Gastrocnemius medialis (tissue), 4 donors: ENCODE measurements at regions not wholly inside any gene's neighbourhood (a gene's known extent, or its start where the extent isn't known, plus 50 kb on each side); places are given as distances from the start of the nearest gene placed in this dataset.

Source experiments
- CTCF ChIP-seq, 5 experiments: fragments of 450-650 bp in 3 of 5; fragments of 200-600 bp in 2 of 5; sonication (generic) in 2 of 5; IDR thresholded peaks in 4 of 5; conservative IDR thresholded peaks in 1 of 5; 1 replicate in 4 of 5; 2 replicates in 1 of 5; pipeline ENCODE4 v1.5.1; 2016 to 2019; ENCODE audit warnings: antibody characterized with exemption in 5 of 5, mild to moderate bottlenecking in 3 of 5, moderate library complexity in 3 of 5
- POLR2A ChIP-seq, 2 donors: fragments of 450-650 bp; IDR thresholded peaks; one replicate each; pipeline ENCODE4 v1.6.1; 2017; ENCODE audit warnings: antibody characterized with exemption in 2 of 2, mild to moderate bottlenecking in 2 of 2, moderate library complexity in 2 of 2

- no peak for TF ChIP-seq CTCF (IDR thresholded peaks at IDR 0.05 in 4 of 5, conservative IDR thresholded peaks at IDR 0.05 in 1 of 5)
- no peak for TF ChIP-seq POLR2A (IDR thresholded peaks at IDR 0.05)
Observed at GRCh38 chr2:33967103-33967502, 368.0 kb upstream of the FAM98A start.
